Neural cell (in vitro differentiated cells): ENCODE measurements at regions not wholly inside any gene's neighbourhood (a gene's known extent, or its start where the extent isn't known, plus 50 kb on each side); places are given as distances from the start of the nearest gene placed in this dataset.

ENCODE experiments used
- H2AFZ ChIP-seq: fragments of 200-600, 300-800 bp; sonication (generic), shearing (Covaris generic); 2 replicates; pipeline ENCODE4 v1.6.0; 2014; ENCODE audit warnings: low read depth, mild to moderate bottlenecking, antibody characterized with exemption, low read length, moderate library complexity
- H3F3A ChIP-seq: fragments of 200-600 bp; shearing (Covaris generic); 2 replicates; pipeline ENCODE4 v1.6.1; 2016; ENCODE audit warnings: mild to moderate bottlenecking, moderate library complexity, mixed read lengths, antibody characterized with exemption, low read length; ENCODE audit not compliant: insufficient read depth, poor library complexity, severe bottlenecking
- H3K27ac ChIP-seq: fragments of 200-600, 300-800 bp; sonication (generic), shearing (Covaris generic); 2 replicates; pipeline ENCODE4 v1.5.1; 2014; ENCODE audit warnings: mild to moderate bottlenecking, low read length, moderate library complexity
- H3K27me3 ChIP-seq: fragments of 300-800, 200-600 bp; sonication (generic), shearing (Covaris generic); 2 replicates; pipeline ENCODE4 v1.6.0; 2014; ENCODE audit warnings: mild to moderate bottlenecking, low read depth, low read length, moderate library complexity; ENCODE audit not compliant: insufficient read depth
- H3K36me3 ChIP-seq: fragments of 300-800, 200-600 bp; sonication (generic), shearing (Covaris generic); 2 replicates; pipeline ENCODE4 v1.5.1; 2014; ENCODE audit warnings: mild to moderate bottlenecking, antibody characterized with exemption, low read length, moderate library complexity; ENCODE audit not compliant: insufficient read depth
- H3K4me2 ChIP-seq: fragments of 300-800, 200-600 bp; sonication (generic), shearing (Covaris generic); 2 replicates; pipeline ENCODE4 v1.6.0; 2014; ENCODE audit warnings: mild to moderate bottlenecking, low read length
- H3K4me3 ChIP-seq: fragments of 300-800, 200-600 bp; sonication (generic), shearing (Covaris generic); 2 replicates; pipeline ENCODE4 v1.5.1; 2014; ENCODE audit warnings: mild to moderate bottlenecking, low read length, moderate library complexity
- H3K79me2 ChIP-seq: fragments of 200-600 bp; shearing (Covaris generic); replicated peaks from 2 replicates; pipeline ENCODE4 v1.6.0; 2014; ENCODE audit warnings: mild to moderate bottlenecking, low read length, moderate library complexity; ENCODE audit not compliant: insufficient read depth
- H3K9ac ChIP-seq: fragments of 300-800, 200-600 bp; sonication (generic), shearing (Covaris generic); 2 replicates; pipeline ENCODE4 v1.6.1; 2016; ENCODE audit warnings: mild to moderate bottlenecking, low read length, mixed read lengths
- H3K9me2 ChIP-seq: fragments of 200-600 bp; shearing (Covaris generic); 2 replicates; pipeline ENCODE4 v1.6.1; 2016; ENCODE audit warnings: mild to moderate bottlenecking, low read length, mixed read lengths; ENCODE audit not compliant: insufficient read depth
- H3K9me3 ChIP-seq: fragments of 200-600, 300-800 bp; sonication (generic), shearing (Covaris generic); 2 replicates; pipeline ENCODE4 v1.6.1; 2016; ENCODE audit warnings: mild to moderate bottlenecking, mixed run types, low read length, moderate library complexity, mixed read lengths
- H4K20me1 ChIP-seq: fragments of 200-600 bp; shearing (Covaris generic); 2 replicates; pipeline ENCODE4 v1.6.1; 2016; ENCODE audit warnings: mild to moderate bottlenecking, mixed run types; ENCODE audit not compliant: insufficient read depth
- EP300 ChIP-seq: fragments of 450-650 bp; conservative IDR thresholded peaks from 2 replicates; pipeline ENCODE4 v1.6.1; 2014; ENCODE audit warnings: antibody characterized with exemption, mild to moderate bottlenecking, moderate library complexity; ENCODE audit not compliant: poor library complexity, severe bottlenecking
- EZH2 ChIP-seq: fragments of 200-600, 300-800 bp; shearing (Covaris generic), sonication (generic); IDR thresholded peaks from 2 replicates; pipeline ENCODE4 v1.6.1; 2014; ENCODE audit warnings: antibody characterized with exemption, low read length, borderline replicate concordance, mild to moderate bottlenecking; ENCODE audit not compliant: insufficient read depth, poor library complexity, severe bottlenecking
- MXI1 ChIP-seq: fragments of 450-650 bp; conservative IDR thresholded peaks from 2 replicates; pipeline ENCODE4 v1.6.1; 2014; ENCODE audit warnings: antibody characterized with exemption, mild to moderate bottlenecking; ENCODE audit not compliant: poor library complexity, severe bottlenecking
- POLR2AphosphoS5 ChIP-seq: IDR thresholded peaks from 2 replicates; pipeline ENCODE4 v1.6.1; 2012
- RAD21 ChIP-seq: fragments of 450-650 bp; conservative IDR thresholded peaks from 2 replicates; pipeline ENCODE4 v1.6.1; 2014; ENCODE audit warnings: antibody characterized with exemption, mild to moderate bottlenecking, moderate library complexity
- REST ChIP-seq: IDR thresholded peaks from 2 replicates; pipeline ENCODE4 v1.6.1; 2012; ENCODE audit warnings: borderline replicate concordance
- SMC3 ChIP-seq: fragments of 450-650 bp; conservative IDR thresholded peaks from 2 replicates; pipeline ENCODE4 v1.6.1; 2014; ENCODE audit warnings: antibody characterized with exemption, mild to moderate bottlenecking, moderate library complexity; ENCODE audit not compliant: poor library complexity
- TAF1 ChIP-seq: IDR thresholded peaks from 2 replicates; pipeline ENCODE4 v1.6.1; 2012; ENCODE audit warnings: low read depth
- TF ChIP-seq, protein P1 (sequence below): fragments of 450-650 bp; IDR thresholded peaks from 2 replicates; pipeline ENCODE4 v1.5.1; 2014; ENCODE audit warnings: antibody characterized with exemption, mild to moderate bottlenecking, moderate library complexity; ENCODE audit not compliant: poor library complexity, severe bottlenecking

DNA sequence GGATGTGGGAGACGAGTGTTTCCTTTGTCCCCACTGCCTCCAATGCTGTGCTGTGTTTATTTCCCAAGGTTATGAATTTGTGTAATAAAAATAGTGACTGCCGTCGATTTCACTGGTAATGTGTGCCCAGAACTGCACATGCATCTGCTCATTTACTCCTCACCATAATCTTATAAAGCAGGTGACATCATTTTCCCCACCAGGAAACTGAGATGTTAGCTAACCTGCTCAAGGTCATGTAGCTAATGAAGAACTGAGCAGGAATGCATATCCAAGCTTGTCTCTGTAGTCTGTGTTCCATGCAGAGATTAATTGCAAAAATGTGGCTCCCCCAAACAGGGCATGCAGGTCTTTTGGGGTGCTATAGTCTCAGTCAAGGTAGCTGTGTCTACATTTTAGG lies 224.4 kb downstream of the TENT4A start:
- no peaks in the 10 kb centered on the region for H3K9me3 ChIP-seq
- no peak overlapping the region for H3K27ac ChIP-seq
- no peaks in the 10 kb centered on the region for H3F3A ChIP-seq
- no peak overlapping the region for H3K4me2 ChIP-seq
- H2AFZ ChIP-seq: no peak overlapping the region
- no peaks in the 10 kb centered on the region for H3K79me2 ChIP-seq
- no peaks in the 10 kb centered on the region for H3K27me3 ChIP-seq
- TF ChIP-seq POLR2AphosphoS5: no peak
- TF ChIP-seq EP300: no peak
- TF ChIP-seq, protein P1, sequence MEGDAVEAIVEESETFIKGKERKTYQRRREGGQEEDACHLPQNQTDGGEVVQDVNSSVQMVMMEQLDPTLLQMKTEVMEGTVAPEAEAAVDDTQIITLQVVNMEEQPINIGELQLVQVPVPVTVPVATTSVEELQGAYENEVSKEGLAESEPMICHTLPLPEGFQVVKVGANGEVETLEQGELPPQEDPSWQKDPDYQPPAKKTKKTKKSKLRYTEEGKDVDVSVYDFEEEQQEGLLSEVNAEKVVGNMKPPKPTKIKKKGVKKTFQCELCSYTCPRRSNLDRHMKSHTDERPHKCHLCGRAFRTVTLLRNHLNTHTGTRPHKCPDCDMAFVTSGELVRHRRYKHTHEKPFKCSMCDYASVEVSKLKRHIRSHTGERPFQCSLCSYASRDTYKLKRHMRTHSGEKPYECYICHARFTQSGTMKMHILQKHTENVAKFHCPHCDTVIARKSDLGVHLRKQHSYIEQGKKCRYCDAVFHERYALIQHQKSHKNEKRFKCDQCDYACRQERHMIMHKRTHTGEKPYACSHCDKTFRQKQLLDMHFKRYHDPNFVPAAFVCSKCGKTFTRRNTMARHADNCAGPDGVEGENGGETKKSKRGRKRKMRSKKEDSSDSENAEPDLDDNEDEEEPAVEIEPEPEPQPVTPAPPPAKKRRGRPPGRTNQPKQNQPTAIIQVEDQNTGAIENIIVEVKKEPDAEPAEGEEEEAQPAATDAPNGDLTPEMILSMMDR: no peak
- no peak for TF ChIP-seq MXI1
- TF ChIP-seq TAF1: no peak
- TF ChIP-seq EZH2: no peak
- no peak for TF ChIP-seq SMC3
- TF ChIP-seq RAD21: no peak
- TF ChIP-seq REST: no peak
- H3K9me2 ChIP-seq: no peaks in the 10 kb centered on the region
- H4K20me1 ChIP-seq: no peaks in the 10 kb centered on the region
- H3K9ac ChIP-seq: no peak overlapping the region
- no peak overlapping the region for H3K4me3 ChIP-seq
- no peaks in the 10 kb centered on the region for H3K36me3 ChIP-seq

GRCh38 chr5:6941631-6942030 lies 228.4 kb downstream of the TENT4A start:
- H2AFZ ChIP-seq: no peak overlapping the region
- H3K79me2 ChIP-seq: no peaks in the 10 kb centered on the region
- TF ChIP-seq REST (no peak), POLR2AphosphoS5 (no peak), TAF1 (no peak)
- TF ChIP-seq, protein P1: no peak
- no peaks in the 10 kb centered on the region for H3K36me3 ChIP-seq
- H3K9ac ChIP-seq: no peak overlapping the region
- no peak overlapping the region for H3K4me2 ChIP-seq
- H4K20me1 ChIP-seq: no peaks in the 10 kb centered on the region
- H3K27ac ChIP-seq: no peak overlapping the region
- H3K27me3 ChIP-seq: no peaks in the 10 kb centered on the region
- no peaks in the 10 kb centered on the region for H3F3A ChIP-seq
- no peak overlapping the region for H3K4me3 ChIP-seq
- no peaks in the 10 kb centered on the region for H3K9me2 ChIP-seq
- no peaks in the 10 kb centered on the region for H3K9me3 ChIP-seq
